ENCODE measurements at regions not wholly inside any gene's neighbourhood (a gene's known extent, or its start where the extent isn't known, plus 50 kb on each side); places are given as distances from the start of the nearest gene placed in this dataset.

- TF ChIP-seq POLR2A (IDR thresholded peaks at IDR 0.05; ENCODE audit: extremely low read depth, insufficient read length) (no peak), MAX (IDR thresholded peaks at IDR 0.05; ENCODE audit: low read depth, low read length) (no peak), MYC (IDR thresholded peaks at IDR 0.05; ENCODE audit: low read depth, low read length) (no peak), CTCF (IDR thresholded peaks at IDR 0.05; ENCODE audit: low read depth, low read length) (no peak)
- H3K4me3 ChIP-seq (ENCODE audit: low read depth, low read length): no peak overlapping the region
- DNase-seq (ENCODE audit: low read depth): no peak
These were observed 298.1 kb upstream of the IRX5 start for GRCh38 chr16:54632322-54633220.

GRCh38 chr16:54631782-54632181 is 298.9 kb upstream of the IRX5 start:
- DNase-seq (ENCODE audit: low read depth): no peak

GRCh38 chr16:54630284-54630967 is 300.2 kb upstream of the IRX5 start:
- DNase-seq (ENCODE audit: low read depth): no peak
- TF ChIP-seq CTCF (IDR thresholded peaks at IDR 0.05; ENCODE audit: low read depth, low read length): no peak
- H3K4me3 ChIP-seq (ENCODE audit: low read depth, low read length): no peak overlapping the region

More at GRCh38 chr16:54631782-54632181, 298.9 kb upstream of the IRX5 start:
- H3K4me3 ChIP-seq (ENCODE audit: low read depth, low read length): no peak overlapping the region
- TF ChIP-seq POLR2A (IDR thresholded peaks at IDR 0.05; ENCODE audit: extremely low read depth, insufficient read length) (no peak), CTCF (IDR thresholded peaks at IDR 0.05; ENCODE audit: low read depth, low read length) (no peak), MAX (IDR thresholded peaks at IDR 0.05; ENCODE audit: low read depth, low read length) (no peak), MYC (IDR thresholded peaks at IDR 0.05; ENCODE audit: low read depth, low read length) (no peak)

GRCh38 chr16:54628796-54629625 is 301.7 kb upstream of the IRX5 start:
- no peak overlapping the region for H3K4me3 ChIP-seq (ENCODE audit: low read depth, low read length)
- no peak for TF ChIP-seq MAX (IDR thresholded peaks at IDR 0.05; ENCODE audit: low read depth, low read length)
- no peak for TF ChIP-seq CTCF (IDR thresholded peaks at IDR 0.05; ENCODE audit: low read depth, low read length)
- TF ChIP-seq MYC (IDR thresholded peaks at IDR 0.05; ENCODE audit: low read depth, low read length): no peak
- TF ChIP-seq POLR2A (IDR thresholded peaks at IDR 0.05; ENCODE audit: extremely low read depth, insufficient read length): no peak
- DNase-seq (ENCODE audit: low read depth): no peak

GRCh38 chr16:54627616-54628015 is 303.0 kb upstream of the IRX5 start:
- TF ChIP-seq MAX (IDR thresholded peaks at IDR 0.05; ENCODE audit: low read depth, low read length): no peak
- TF ChIP-seq MYC (IDR thresholded peaks at IDR 0.05; ENCODE audit: low read depth, low read length): no peak
- TF ChIP-seq POLR2A (IDR thresholded peaks at IDR 0.05; ENCODE audit: extremely low read depth, insufficient read length): no peak
- TF ChIP-seq CTCF (IDR thresholded peaks at IDR 0.05; ENCODE audit: low read depth, low read length): no peak
- peak; percentile 91 for DNase-seq (ENCODE audit: low read depth)
- H3K4me3 ChIP-seq (ENCODE audit: low read depth, low read length): no peak overlapping the region
